Body of pancreas (tissue), 4 donors: ENCODE measurements at regions not wholly inside any gene's neighbourhood (a gene's known extent, or its start where the extent isn't known, plus 50 kb on each side); places are given as distances from the start of the nearest gene placed in this dataset.

Experiments
- POLR2A ChIP-seq, 3 donors: fragments of 450-650 bp; IDR thresholded peaks; one replicate each; pipeline ENCODE4 v1.6.1; 2016; ENCODE audit warnings: antibody characterized with exemption in 3 of 3, mild to moderate bottlenecking in 2 of 3
- TF ChIP-seq, protein P1 (sequence below), 7 experiments: fragments of 450-650 bp in 4 of 7; fragments of 200-600 bp in 3 of 7; sonication (generic) in 3 of 7; IDR thresholded peaks; one replicate each; pipeline ENCODE4 v1.5.1; 2016 to 2019; ENCODE audit warnings: antibody characterized with exemption in 7 of 7

DNA sequence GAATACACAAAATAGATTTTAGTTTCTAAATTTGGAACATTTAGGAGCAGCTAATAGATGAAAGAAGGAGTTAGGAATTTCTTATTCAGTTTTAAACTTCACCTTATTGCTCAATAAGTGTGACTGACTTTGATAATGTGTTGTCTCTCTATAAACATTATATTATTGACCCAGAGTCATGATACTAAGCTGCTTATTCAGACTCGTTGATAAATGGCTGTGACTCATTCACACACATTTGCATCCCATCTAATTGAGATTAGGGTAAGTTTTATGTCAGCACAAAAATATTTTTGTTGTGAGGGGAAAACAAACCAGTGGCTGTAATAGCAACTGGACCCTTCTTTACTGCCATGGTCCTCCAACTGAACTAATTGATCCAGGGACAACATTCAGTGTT lies 137.6 kb downstream of the GOLIM4 start:
- TF ChIP-seq, protein P1, sequence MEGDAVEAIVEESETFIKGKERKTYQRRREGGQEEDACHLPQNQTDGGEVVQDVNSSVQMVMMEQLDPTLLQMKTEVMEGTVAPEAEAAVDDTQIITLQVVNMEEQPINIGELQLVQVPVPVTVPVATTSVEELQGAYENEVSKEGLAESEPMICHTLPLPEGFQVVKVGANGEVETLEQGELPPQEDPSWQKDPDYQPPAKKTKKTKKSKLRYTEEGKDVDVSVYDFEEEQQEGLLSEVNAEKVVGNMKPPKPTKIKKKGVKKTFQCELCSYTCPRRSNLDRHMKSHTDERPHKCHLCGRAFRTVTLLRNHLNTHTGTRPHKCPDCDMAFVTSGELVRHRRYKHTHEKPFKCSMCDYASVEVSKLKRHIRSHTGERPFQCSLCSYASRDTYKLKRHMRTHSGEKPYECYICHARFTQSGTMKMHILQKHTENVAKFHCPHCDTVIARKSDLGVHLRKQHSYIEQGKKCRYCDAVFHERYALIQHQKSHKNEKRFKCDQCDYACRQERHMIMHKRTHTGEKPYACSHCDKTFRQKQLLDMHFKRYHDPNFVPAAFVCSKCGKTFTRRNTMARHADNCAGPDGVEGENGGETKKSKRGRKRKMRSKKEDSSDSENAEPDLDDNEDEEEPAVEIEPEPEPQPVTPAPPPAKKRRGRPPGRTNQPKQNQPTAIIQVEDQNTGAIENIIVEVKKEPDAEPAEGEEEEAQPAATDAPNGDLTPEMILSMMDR (IDR thresholded peaks at IDR 0.05): no peak
- TF ChIP-seq POLR2A (IDR thresholded peaks at IDR 0.05): no peak
